ENCODE measurements at regions not wholly inside any gene's neighbourhood (a gene's known extent, or its start where the extent isn't known, plus 50 kb on each side); places are given as distances from the start of the nearest gene placed in this dataset.

DNA sequence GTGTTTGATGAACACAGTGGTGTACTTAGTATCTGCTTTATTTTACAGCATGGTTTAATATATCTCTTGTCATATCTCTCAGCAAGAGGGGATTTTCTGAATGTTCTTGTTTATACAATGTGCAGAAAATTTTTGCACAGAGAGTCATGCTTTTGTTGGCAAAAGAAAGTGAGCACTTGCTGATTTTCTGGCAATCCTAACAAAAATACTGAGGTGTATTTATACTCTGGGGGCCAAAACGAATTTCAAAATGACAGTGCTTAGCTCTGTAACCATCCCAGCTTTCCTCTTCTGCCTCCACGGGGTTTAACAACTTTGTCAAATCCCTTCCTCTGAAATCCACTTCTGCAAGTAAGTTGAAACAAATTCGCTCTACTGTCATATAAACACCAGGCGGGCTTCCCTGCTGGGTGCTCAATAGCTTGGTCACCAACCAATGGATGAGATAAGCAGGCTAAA lies 169.2 kb downstream of the NOC3L start:
- no peak for DNase-seq (ENCODE audit: low spot score)

DNA sequence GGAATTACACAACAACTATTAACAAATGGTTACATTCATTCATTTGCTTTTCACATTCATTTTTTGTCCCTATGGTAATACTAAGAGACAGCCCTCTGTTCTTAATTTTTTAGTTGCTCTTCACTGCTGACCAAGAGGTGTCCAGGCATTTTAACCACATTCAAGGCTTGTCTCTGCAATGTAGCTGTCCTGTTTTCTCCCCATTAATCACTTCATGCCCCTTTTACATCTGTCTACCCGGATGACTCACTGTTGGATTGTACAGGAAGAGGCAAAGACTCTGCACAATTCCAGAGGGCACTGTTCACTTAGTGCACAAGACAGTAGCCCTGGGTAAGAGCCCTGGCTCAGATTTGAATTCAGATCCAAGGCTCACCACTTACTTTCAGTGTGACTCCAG lies 168.5 kb downstream of the NOC3L start:
- no peak for DNase-seq (ENCODE audit: low spot score)

DNA sequence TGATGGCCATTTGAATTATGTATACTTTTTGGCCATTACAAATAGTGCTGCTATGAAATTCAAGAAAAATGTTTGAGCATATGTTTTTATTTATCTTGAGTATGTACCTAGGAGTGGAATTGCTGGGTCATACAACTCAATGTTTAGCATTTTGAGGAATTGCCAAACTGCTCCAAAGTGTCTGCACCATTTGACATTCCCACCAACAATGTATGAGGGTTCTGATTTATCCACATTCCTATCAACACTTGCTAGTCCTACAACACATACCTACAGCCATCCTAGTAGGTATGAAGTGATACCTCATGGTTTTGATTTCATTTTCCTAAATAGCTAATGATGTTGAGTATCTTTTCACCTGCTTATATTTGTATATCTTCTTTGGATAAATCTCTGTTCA lies 165.5 kb downstream of the NOC3L start:
- DNase-seq (ENCODE audit: low spot score), result no peak

GRCh38 chr10:94198324-94198723 lies 164.4 kb downstream of the NOC3L start:
- no peak for DNase-seq (ENCODE audit: low spot score)

- DNase-seq (ENCODE audit: low spot score), result no peak
Measured at GRCh38 chr10:94199565-94199964, 163.2 kb downstream of the NOC3L start.

GRCh38 chr10:94200146-94200837 lies 162.4 kb downstream of the NOC3L start:
- DNase-seq (ENCODE audit: low spot score), result no peak

GRCh38 chr10:94205396-94205831 lies 157.3 kb downstream of the NOC3L start:
- no peak for DNase-seq (ENCODE audit: low spot score)

GRCh38 chr10:94206176-94206575 lies 156.6 kb downstream of the NOC3L start:
- no peak for DNase-seq (ENCODE audit: low spot score)

GRCh38 chr10:94208315-94208714 lies 154.4 kb downstream of the NOC3L start:
- no peak for DNase-seq (ENCODE audit: low spot score)

DNA sequence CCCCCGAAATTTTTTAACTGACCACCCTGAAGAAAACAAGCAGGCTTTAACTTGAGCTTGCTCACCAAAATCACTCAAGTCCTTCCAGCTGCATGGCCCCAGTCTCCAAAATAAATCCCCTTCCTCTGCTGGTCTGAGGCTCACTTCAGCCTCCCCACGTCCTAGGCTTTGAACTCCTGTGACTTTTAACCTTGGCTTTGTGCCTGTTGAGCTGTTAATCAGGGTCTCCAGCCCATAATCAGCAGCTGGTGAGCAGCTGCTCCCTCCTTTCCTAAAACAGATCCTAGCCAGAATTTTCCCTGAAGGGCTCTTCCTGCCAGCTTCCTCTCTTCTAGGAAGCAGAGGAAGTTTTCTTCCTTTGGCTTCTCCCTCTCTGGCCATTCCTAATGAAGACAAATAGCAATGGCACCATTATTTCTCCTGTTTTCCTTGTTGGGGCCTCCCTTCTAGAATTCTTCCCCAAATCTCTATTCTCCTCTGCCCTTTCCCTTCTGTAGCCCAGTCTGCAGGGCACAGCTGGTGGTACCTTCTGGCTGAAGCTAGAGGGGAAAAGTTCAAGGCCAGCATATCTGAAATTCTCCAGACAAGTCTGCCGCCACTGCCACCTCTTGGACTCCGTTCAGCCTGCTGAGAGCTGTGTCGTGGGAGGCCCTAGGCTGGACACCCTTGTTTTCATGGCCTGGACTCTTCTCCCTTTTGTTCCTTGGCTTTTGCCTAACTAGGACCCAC lies 152.1 kb downstream of the NOC3L start:
- DNase-seq (ENCODE audit: low spot score), result no peak

DNA sequence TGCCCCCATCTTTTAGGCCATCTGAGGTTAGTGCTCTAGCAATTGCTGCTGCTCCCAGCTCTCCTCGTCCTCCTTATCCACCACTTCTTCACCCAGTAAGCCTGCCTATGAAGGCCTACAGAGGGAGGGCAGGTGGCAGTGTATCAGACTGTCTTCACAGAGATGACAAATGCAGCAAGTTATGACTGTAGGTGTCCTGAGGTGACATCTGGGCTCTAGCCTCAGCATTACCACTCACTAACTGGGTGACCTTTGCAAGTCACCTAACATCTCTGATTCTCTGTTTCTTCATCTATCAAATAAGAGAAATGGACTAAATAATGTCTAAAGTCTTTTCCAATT lies 151.6 kb downstream of the NOC3L start:
- DNase-seq (ENCODE audit: low spot score), result no peak

DNA sequence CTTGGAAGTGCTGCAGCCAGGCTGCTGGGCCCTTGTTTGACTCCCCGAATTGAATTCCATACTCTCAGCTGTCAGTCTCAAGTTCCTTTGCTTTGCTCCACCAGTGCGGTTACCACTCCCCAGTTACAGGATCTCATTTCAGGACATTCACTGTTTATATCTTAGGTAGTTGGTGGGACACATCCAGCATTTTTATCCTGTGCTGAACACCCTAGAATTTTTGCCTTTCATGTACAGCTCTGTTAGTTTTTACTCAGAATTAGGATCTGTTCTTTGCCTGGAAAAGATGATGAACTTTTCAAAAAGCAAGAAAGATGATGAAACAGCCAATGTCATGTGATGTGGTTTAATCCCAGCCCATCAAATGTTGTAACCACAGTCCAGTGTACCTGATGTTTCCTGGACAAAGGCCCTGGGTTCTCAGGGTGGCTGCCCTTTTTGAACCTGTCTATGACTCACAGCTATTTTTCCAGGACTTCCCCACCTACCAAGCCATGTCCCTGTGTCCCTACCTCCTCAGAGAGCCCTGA lies 149.7 kb downstream of the NOC3L start:
- peak; percentile 13 for DNase-seq (ENCODE audit: low spot score)

GRCh38 chr10:94213980-94214379 lies 148.8 kb downstream of the NOC3L start:
- DNase-seq (ENCODE audit: low spot score), result no peak

DNA sequence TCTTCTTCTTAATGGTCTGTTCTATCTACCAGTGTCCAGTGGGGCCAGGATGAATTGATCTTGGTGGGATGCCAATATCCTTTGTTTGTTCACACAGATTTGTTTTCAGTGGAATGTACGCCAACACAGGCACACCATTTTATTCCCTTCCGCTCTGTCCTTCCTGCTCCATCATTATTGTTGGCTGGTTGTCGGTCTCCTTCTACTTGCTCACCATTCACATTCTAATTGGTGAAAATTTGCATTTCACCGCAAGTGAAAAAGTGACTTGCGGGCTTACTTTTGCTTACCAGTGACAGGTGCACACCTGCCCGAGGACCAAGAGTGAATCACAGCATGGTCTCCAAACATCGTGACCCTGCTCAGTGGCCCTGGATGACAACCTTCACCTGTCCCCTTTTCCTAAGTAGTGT lies 148.3 kb downstream of the NOC3L start:
- no peak for DNase-seq (ENCODE audit: low spot score)

DNA sequence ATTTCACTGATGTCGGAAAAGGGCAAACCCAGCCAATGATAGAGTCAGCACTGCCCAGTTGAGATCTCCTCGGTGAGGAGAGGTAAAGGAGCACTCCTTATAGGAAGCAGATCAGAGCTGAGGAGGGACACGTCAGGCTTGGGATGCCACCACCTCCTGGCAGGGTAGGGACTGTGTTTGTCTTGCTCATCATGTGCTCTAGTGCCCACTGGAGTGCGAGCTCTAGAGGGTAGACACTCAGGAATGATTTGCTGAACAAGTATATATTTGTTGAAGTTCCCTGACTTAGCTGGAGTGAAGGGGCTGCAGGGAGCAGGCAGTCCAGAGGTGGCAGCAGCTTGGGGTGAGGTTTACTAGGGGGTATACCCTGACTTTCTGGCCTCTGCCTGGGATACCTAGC lies 146.5 kb downstream of the NOC3L start:
- DNase-seq (ENCODE audit: low spot score), result no peak

- DNase-seq (ENCODE audit: low spot score), result no peak
Measured at GRCh38 chr10:94217411-94217810, 145.3 kb downstream of the NOC3L start.

GRCh38 chr10:94218493-94219183 lies 144.1 kb downstream of the NOC3L start:
- DNase-seq (ENCODE audit: low spot score), result no peak

- DNase-seq (ENCODE audit: low spot score), result no peak
Measured at GRCh38 chr10:94219829-94220228, 142.9 kb downstream of the NOC3L start.

GRCh38 chr10:94220717-94221116 lies 142.0 kb downstream of the NOC3L start:
- DNase-seq (ENCODE audit: low spot score), result no peak

DNA sequence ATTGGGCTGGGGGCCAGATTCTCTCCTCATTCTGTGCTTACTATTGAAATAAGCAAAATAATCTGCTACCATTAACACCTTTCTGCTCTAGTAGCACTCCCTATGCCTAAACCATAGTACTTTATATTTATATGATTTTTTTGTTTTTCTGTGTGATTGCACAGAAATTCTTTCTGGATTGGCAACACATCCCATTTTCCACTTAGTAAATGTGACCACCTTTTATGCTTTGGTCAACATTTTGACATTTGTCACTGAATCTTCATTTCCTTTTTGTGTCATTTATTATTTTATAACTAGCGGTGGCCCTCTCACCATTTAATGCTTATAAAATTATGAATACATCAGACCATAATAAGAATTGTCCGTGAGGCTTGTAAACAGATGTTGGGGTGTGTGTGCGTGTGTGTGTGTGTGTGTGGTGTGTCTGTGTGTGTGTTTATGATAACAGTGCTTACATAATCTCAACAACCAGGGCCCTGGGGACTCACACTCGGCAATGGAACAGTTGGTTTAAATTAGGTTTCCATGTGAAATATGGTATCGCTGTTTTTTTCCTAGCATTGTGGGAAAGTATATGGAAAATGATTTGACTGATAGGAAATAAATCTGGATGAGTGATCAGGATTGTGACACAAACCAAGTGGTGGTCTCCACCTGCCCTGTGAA lies 138.9 kb downstream of the NOC3L start:
- no peak for DNase-seq (ENCODE audit: low spot score)

DNA sequence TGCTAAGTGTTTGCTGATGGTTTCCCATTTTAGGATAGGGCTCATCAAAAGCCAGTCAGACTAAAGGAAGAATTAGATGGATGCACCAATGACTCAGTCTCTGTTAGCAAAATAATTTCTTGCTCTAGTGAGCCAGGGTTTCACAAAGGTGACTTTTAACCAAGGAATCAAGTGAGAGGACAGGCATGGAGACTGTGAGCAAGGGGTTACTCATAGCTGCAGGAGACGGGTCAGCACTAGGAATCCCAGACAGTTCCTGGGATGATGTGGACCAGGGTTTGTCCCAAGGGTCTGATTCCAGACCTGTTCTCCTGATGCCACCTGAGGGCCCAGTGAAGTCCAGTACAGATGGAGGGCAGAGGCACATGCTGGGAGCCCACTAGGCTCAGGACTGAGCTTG lies 138.1 kb downstream of the NOC3L start:
- no peak for DNase-seq (ENCODE audit: low spot score)

DNA sequence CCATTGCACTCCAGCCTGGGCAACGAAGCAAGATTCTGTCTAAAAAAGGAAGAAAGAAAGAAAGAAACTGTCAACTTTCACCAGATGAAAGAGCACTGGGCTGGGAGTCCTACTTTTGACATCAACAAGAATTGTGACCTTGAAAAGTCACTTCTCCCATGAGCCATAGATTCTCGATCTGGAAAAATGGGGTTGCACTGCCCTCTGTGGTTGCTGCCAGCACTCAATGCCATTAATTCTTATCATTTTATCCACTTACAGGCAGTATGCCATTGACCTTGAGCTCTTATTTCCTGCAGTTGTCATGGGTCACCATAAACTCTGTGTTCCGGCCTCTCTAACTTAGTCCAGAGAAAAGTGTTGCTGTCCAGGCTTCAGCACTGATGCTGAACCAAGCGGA lies 137.2 kb downstream of the NOC3L start:
- DNase-seq (ENCODE audit: low spot score), result no peak
